Breast epithelium (tissue), 3 donors: ENCODE measurements at regions not wholly inside any gene's neighbourhood (a gene's known extent, or its start where the extent isn't known, plus 50 kb on each side); places are given as distances from the start of the nearest gene placed in this dataset.

ENCODE experiments used
- POLR2A ChIP-seq: fragments of 450-650 bp; IDR thresholded peaks from one replicate; pipeline ENCODE4 v1.6.1; 2016; ENCODE audit warnings: antibody characterized with exemption, mild to moderate bottlenecking, moderate library complexity
- POLR2AphosphoS5 ChIP-seq, 3 donors: sonication (generic); formaldehyde crosslinking; IDR thresholded peaks; one replicate each; pipeline ENCODE4 v1.6.1; 2017; ENCODE audit warnings: antibody characterized with exemption in 3 of 3
- TF ChIP-seq, protein P1 (sequence below), 3 donors: fragments of 450-650 bp; IDR thresholded peaks; one replicate each; pipeline ENCODE4 v1.5.1; 2016 to 2017; ENCODE audit warnings: antibody characterized with exemption in 3 of 3, mild to moderate bottlenecking in 3 of 3, moderate library complexity in 3 of 3

GRCh38 chr3:25344670-25345069, 83.4 kb upstream of the RARB start:
- TF ChIP-seq, protein P1, sequence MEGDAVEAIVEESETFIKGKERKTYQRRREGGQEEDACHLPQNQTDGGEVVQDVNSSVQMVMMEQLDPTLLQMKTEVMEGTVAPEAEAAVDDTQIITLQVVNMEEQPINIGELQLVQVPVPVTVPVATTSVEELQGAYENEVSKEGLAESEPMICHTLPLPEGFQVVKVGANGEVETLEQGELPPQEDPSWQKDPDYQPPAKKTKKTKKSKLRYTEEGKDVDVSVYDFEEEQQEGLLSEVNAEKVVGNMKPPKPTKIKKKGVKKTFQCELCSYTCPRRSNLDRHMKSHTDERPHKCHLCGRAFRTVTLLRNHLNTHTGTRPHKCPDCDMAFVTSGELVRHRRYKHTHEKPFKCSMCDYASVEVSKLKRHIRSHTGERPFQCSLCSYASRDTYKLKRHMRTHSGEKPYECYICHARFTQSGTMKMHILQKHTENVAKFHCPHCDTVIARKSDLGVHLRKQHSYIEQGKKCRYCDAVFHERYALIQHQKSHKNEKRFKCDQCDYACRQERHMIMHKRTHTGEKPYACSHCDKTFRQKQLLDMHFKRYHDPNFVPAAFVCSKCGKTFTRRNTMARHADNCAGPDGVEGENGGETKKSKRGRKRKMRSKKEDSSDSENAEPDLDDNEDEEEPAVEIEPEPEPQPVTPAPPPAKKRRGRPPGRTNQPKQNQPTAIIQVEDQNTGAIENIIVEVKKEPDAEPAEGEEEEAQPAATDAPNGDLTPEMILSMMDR (IDR thresholded peaks at IDR 0.05) = no peak
- TF ChIP-seq POLR2A (no peak), POLR2AphosphoS5 (IDR thresholded peaks at IDR 0.05) (no peak)
